ENCODE measurements at regions not wholly inside any gene's neighbourhood (a gene's known extent, or its start where the extent isn't known, plus 50 kb on each side); places are given as distances from the start of the nearest gene placed in this dataset.
"Not testable (repeated sequence)": the region's sequence is repeated elsewhere in the genome, so short reads cannot be mapped to it uniquely, and the experiment has no call there.

- Mint-ChIP-seq H3K27me3 (ENCODE audit: low read depth) (no peaks in the 10 kb centered on the region), H3K36me3 (ENCODE audit: insufficient read depth in 2 of 2) (no peaks in the 10 kb centered on the region), H3K9me3 (no peaks in the 10 kb centered on the region), H3K4me1 (ENCODE audit: low read depth) (no peaks in the 10 kb centered on the region), H3K27ac (no peak overlapping the region), H3K4me3 (no peak overlapping the region)
- no peak for ATAC-seq (replicated peaks in 1 of 2)
- no peak for DNase-seq
Measured at GRCh38 chr14:53743371-53743770, 213.3 kb downstream of the BMP4 start.

GRCh38 chr14:53742233-53742620 lies 214.4 kb downstream of the BMP4 start:
- no peak overlapping the region for H3K27ac Mint-ChIP-seq
- no peaks in the 10 kb centered on the region for H3K4me1 Mint-ChIP-seq (ENCODE audit: low read depth)
- no peaks in the 10 kb centered on the region for H3K9me3 Mint-ChIP-seq
- DNase-seq, result no peak
- H3K4me3 Mint-ChIP-seq, result no peak overlapping the region
- H3K36me3 Mint-ChIP-seq (ENCODE audit: insufficient read depth in 2 of 2), result no peaks in the 10 kb centered on the region
- ATAC-seq (replicated peaks in 1 of 2), result no peak
- no peaks in the 10 kb centered on the region for H3K27me3 Mint-ChIP-seq (ENCODE audit: low read depth)

GRCh38 chr14:53741479-53742232 lies 215.0 kb downstream of the BMP4 start:
- Mint-ChIP-seq H3K4me3 (no peak overlapping the region), H3K27me3 (ENCODE audit: low read depth) (no peaks in the 10 kb centered on the region)
- no peak for DNase-seq

DNA sequence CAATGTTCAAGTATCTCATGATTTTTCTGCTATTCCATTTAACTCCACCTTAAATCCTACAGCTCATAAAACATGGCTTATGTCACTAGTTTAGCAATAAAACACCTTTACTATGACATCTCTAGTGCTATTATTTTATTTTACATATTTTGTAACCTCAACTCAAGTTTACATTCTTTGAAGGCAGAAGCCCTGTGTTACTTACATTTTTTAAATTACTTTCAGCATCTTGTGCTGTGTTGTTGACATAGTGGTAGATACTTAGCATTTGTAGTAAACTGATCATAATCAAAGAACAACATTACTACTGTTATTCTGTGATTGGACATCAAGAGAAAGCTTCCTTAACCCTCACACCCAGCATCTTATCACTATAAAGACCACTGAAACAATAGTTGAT lies 216.1 kb downstream of the BMP4 start:
- no peaks in the 10 kb centered on the region for H3K27me3 Mint-ChIP-seq (ENCODE audit: low read depth)
- H3K4me3 Mint-ChIP-seq, result no peak overlapping the region
- no peaks in the 10 kb centered on the region for H3K4me1 Mint-ChIP-seq (ENCODE audit: low read depth)
- ATAC-seq (replicated peaks in 1 of 2) (no peak), DNase-seq (no peak)
- H3K36me3 Mint-ChIP-seq (ENCODE audit: insufficient read depth in 2 of 2), result no peaks in the 10 kb centered on the region
- no peak overlapping the region for H3K27ac Mint-ChIP-seq
- no peaks in the 10 kb centered on the region for H3K9me3 Mint-ChIP-seq

More at GRCh38 chr14:53741479-53742232, 215.0 kb downstream of the BMP4 start:
- Mint-ChIP-seq H3K27ac (no peak overlapping the region), H3K9me3 (no peaks in the 10 kb centered on the region), H3K4me1 (ENCODE audit: low read depth) (no peaks in the 10 kb centered on the region), H3K36me3 (ENCODE audit: insufficient read depth in 2 of 2) (no peaks in the 10 kb centered on the region)
- ATAC-seq (replicated peaks in 1 of 2), result no peak

DNA sequence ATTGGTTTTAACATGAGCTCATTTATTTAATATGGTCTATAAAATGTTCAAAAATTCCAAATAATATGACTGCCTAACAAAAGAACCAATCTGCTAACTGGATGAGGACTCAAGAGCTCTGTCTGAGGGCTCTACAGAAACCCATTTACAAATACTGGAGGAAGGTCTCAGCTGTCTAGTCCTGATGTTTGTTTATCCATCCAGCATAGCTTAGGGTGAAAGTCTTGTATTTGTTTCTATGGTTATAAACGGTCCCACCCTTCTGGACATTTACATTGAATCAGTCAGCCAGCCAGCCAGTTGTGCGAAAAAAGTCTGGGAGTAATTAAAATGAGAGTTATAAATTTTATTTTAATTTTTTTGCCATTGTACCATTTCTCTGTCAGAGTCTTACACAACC lies 220.7 kb downstream of the BMP4 start:
- Mint-ChIP-seq H3K9me3 (peaks cover 0 to 4% of the 10 kb centered on the region in 2 donors), H3K36me3 (ENCODE audit: insufficient read depth in 2 of 2) (no peaks in the 10 kb centered on the region), H3K27ac (no peak overlapping the region), H3K4me3 (no peak overlapping the region), H3K27me3 (ENCODE audit: low read depth) (no peaks in the 10 kb centered on the region), H3K4me1 (ENCODE audit: low read depth) (no peaks in the 10 kb centered on the region)
- no peak for ATAC-seq (replicated peaks in 1 of 2)
- no peak for DNase-seq

GRCh38 chr14:53723221-53723620 lies 233.4 kb downstream of the BMP4 start:
- Mint-ChIP-seq H3K4me3 (no peak overlapping the region), H3K27me3 (ENCODE audit: low read depth) (no peaks in the 10 kb centered on the region), H3K36me3 (ENCODE audit: insufficient read depth in 2 of 2) (no peaks in the 10 kb centered on the region), H3K4me1 (ENCODE audit: low read depth) (no peaks in the 10 kb centered on the region), H3K9me3 (peaks cover 5 to 13% of the 10 kb centered on the region in 2 donors), H3K27ac (no peak overlapping the region)
- DNase-seq, result no peak
- no peak for ATAC-seq (replicated peaks in 1 of 2)

GRCh38 chr14:53719536-53719935 lies 237.1 kb downstream of the BMP4 start:
- Mint-ChIP-seq H3K9me3 (peaks cover 5 to 13% of the 10 kb centered on the region in 2 donors), H3K4me3 (no peak overlapping the region), H3K27ac (no peak overlapping the region), H3K4me1 (ENCODE audit: low read depth) (no peaks in the 10 kb centered on the region), H3K36me3 (ENCODE audit: insufficient read depth in 2 of 2) (no peaks in the 10 kb centered on the region), H3K27me3 (ENCODE audit: low read depth) (no peaks in the 10 kb centered on the region)
- DNase-seq, result no peak
- no peak for ATAC-seq (replicated peaks in 1 of 2)

DNA sequence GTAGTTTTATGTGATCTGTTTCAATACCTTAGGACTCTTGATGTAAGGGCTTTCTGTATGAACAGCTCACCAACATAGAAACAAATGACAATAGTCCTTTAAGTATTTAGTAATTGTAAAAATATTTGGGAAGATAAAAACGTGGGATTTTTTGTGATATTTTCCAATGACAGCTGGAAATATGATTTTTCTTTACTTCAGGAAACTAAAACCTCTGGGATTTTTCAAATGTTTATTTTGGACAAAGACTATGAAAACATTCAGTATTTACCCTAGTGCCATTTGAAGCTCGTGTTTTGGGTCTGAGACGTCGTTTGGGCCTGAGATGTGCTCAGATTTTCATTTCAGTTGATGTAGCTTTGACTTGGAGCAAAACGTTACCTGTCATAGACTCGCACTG lies 240.0 kb downstream of the BMP4 start:
- Mint-ChIP-seq H3K27me3 (ENCODE audit: low read depth) (no peaks in the 10 kb centered on the region), H3K36me3 (ENCODE audit: insufficient read depth in 2 of 2) (no peaks in the 10 kb centered on the region), H3K4me3 (no peak overlapping the region), H3K9me3 (peaks cover 5 to 12% of the 10 kb centered on the region in 2 donors), H3K4me1 (ENCODE audit: low read depth) (no peaks in the 10 kb centered on the region), H3K27ac (no peak overlapping the region)
- DNase-seq, result no peak
- no peak for ATAC-seq (replicated peaks in 1 of 2)

GRCh38 chr14:53715193-53715721 lies 241.4 kb downstream of the BMP4 start:
- Mint-ChIP-seq H3K36me3 (ENCODE audit: insufficient read depth in 2 of 2) (no peaks in the 10 kb centered on the region), H3K27ac (no peak overlapping the region), H3K4me1 (ENCODE audit: low read depth) (no peaks in the 10 kb centered on the region), H3K4me3 (no peak overlapping the region), H3K9me3 (peaks cover 5 to 8% of the 10 kb centered on the region in 2 donors), H3K27me3 (ENCODE audit: low read depth) (no peaks in the 10 kb centered on the region)
- DNase-seq (no peak), ATAC-seq (replicated peaks in 1 of 2) (no peak)

DNA sequence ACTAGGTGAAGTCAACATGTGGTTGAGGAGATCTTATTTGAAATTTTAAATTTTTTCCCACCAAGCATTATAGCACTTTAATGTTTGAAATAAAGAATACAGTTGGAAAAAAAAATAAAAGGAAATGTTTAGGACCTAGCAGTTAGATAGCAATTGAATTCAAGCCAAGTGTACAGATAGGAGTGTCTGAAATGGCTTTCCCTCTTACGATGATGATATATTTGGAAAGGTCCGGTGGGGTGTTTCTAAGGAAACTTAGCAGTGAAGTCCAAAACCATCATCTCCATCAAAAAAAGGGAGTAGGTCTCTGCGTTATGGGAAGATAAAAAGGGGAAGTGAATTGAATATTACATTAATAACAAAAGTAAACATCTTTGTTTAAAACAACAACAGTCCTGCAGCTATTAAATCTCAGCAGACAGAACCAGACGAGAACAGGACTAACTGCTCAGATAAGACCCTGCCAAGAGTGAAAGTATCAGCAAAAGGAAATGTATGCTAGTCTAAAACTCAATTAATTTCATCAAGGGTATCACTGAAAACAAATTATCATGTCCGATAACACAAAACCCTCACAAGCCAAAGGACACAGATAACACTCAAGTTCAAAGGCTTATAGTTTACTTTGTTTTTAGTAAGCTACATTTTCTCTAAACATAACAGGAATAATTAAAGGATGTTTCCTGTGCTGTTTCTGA lies 242.0 kb downstream of the BMP4 start:
- Mint-ChIP-seq H3K4me1 (ENCODE audit: low read depth) (no peaks in the 10 kb centered on the region), H3K36me3 (ENCODE audit: insufficient read depth in 2 of 2) (no peaks in the 10 kb centered on the region), H3K27me3 (ENCODE audit: low read depth) (no peaks in the 10 kb centered on the region), H3K4me3 (no peak overlapping the region), H3K27ac (no peak overlapping the region), H3K9me3 (peaks cover under 1 to 4% of the 10 kb centered on the region in 2 donors)
- DNase-seq (no peak), ATAC-seq (replicated peaks in 1 of 2) (no peak)

DNA sequence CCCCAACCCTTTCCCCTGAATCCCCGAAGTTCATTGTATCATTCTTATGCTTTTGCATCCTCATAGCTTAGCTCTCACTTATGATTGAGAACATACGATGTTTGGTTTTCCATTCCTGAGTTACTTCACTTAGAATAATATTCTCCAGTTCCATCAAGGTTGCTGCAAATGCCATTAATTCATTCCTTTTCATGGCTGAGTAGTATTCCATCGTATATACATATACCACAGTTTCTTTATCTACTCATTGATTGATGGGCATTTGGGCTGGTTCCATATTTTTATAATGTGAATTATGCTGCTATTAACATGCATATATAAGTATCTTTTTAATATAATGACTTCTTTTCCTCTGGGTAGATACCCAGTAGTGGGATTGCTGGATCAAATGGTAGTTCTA lies 243.7 kb downstream of the BMP4 start:
- not testable (repeated sequence) for DNase-seq; H3K27me3 Mint-ChIP-seq (ENCODE audit: low read depth); H3K27ac Mint-ChIP-seq; ATAC-seq (replicated peaks in 1 of 2); H3K4me1 Mint-ChIP-seq (ENCODE audit: low read depth); H3K4me3 Mint-ChIP-seq; H3K9me3 Mint-ChIP-seq; H3K36me3 Mint-ChIP-seq (ENCODE audit: insufficient read depth in 2 of 2)

DNA sequence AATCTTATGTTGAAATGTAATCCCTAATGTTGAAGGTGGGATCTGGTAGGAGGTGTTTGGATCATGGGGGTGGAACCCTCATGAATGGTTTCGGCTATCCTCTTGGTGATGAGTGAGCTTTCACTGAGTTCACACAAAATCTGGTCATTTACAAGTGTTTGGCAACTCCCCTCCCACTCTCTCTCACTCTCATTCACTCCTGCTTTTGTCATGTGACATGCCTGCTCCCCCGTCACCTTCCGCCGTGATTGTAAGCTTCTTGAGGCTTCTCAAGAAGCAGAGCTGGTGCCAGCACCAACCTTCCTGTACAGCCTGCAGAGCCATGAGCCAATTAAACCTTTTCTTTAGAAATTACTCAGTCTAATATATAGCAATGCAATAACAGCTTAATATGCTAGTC lies 245.4 kb downstream of the BMP4 start:
- Mint-ChIP-seq H3K27me3 (ENCODE audit: low read depth) (no peaks in the 10 kb centered on the region), H3K36me3 (ENCODE audit: insufficient read depth in 2 of 2) (peaks cover 0 to 4% of the 10 kb centered on the region in 2 donors), H3K4me3 (no peak overlapping the region), H3K4me1 (ENCODE audit: low read depth) (no peaks in the 10 kb centered on the region), H3K9me3 (peaks cover 1 to 6% of the 10 kb centered on the region in 2 donors), H3K27ac (no peak overlapping the region)
- DNase-seq (no peak), ATAC-seq (replicated peaks in 1 of 2) (no peak)

- Mint-ChIP-seq H3K27ac (no peak overlapping the region), H3K4me1 (ENCODE audit: low read depth) (no peaks in the 10 kb centered on the region), H3K27me3 (ENCODE audit: low read depth) (no peaks in the 10 kb centered on the region), H3K4me3 (no peak overlapping the region), H3K9me3 (peaks cover 1 to 6% of the 10 kb centered on the region in 2 donors), H3K36me3 (ENCODE audit: insufficient read depth in 2 of 2) (peaks cover 0 to 4% of the 10 kb centered on the region in 2 donors)
- ATAC-seq (replicated peaks in 1 of 2) (no peak), DNase-seq (no peak)
Measured at GRCh38 chr14:53710615-53711014, 246.0 kb downstream of the BMP4 start.
